Stimulated activated CD4-positive, alpha-beta T cell treated with anti-CD3 and anti-CD28 coated beads, TNF-alpha, amount 100 ng/mL, for 24 hours (primary cell): ENCODE measurements at regions not wholly inside any gene's neighbourhood (a gene's known extent, or its start where the extent isn't known, plus 50 kb on each side); places are given as distances from the start of the nearest gene placed in this dataset.

Experiments used
- DNase-seq, 3 experiments: peaks; one replicate each; pipeline ENCODE4 v3.0.0-alpha.2; 2020; ENCODE audit warnings: low read depth in 3 of 3

GRCh38 chr6:54717849-54718455, 128.6 kb upstream of the FAM83B start:
- peak; percentile 21 to 40 (median 23) for DNase-seq

GRCh38 chr6:54718541-54719023, 128.0 kb upstream of the FAM83B start:
- DNase-seq: no peak

DNA sequence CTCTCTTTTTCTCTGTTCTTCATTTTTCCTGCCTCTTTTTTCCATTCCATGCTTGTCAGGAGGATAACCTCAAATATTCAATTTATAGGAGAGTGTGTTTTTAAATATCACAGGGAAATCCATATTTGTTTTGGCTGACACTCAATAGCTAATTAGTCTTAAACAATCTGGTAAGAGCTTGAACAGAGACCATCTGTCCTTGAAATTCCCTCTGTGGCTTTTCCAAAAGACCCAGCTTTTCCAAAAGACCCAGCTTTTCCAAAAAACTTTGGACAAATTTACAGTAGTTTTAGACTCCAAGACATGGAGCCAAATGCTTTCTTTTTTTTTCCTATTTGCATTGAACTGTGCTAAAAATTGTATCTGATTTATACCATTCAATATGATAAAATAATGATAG, 127.4 kb upstream of the FAM83B start:
- no peak for DNase-seq

DNA sequence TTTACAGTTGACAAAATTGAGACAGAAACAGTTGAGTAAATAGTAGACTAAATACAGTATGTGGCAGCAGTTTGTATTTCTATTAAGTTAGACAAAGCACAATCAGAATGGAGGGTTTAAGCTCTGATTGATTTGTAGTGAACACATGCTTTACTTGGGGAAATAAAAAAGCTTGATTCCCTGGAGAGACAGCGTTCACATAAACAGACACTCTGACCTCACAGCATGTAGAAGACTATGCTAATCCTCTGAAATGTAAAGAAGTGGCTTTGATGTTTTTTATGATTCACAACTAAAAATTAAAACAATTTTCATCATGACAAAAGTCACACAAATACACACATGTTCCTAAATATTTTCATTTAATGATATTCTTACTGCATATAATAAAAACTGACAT, 126.9 kb upstream of the FAM83B start:
- DNase-seq: no peak

DNA sequence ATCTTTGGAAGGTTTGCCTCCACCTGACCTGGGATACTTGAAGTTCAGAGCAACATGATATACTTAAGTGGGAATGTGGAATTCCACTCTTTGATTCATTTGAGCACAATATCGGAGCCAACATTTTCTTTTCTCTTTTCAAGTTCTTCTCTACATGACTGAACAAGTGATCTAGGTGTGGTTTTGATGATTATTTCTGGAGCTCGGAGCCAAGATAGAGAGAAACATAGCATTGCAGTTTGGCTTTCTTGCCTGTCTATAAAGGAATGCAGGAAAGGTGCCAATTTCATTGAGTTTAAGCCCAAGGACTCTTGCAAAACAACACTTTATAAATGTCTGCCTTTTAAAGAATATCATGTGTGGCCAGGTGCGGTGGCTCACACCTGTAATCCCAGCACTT, 124.2 kb upstream of the FAM83B start:
- DNase-seq: no peak

- DNase-seq: no peak
Observed at GRCh38 chr6:54729716-54730115, 116.9 kb upstream of the FAM83B start.

DNA sequence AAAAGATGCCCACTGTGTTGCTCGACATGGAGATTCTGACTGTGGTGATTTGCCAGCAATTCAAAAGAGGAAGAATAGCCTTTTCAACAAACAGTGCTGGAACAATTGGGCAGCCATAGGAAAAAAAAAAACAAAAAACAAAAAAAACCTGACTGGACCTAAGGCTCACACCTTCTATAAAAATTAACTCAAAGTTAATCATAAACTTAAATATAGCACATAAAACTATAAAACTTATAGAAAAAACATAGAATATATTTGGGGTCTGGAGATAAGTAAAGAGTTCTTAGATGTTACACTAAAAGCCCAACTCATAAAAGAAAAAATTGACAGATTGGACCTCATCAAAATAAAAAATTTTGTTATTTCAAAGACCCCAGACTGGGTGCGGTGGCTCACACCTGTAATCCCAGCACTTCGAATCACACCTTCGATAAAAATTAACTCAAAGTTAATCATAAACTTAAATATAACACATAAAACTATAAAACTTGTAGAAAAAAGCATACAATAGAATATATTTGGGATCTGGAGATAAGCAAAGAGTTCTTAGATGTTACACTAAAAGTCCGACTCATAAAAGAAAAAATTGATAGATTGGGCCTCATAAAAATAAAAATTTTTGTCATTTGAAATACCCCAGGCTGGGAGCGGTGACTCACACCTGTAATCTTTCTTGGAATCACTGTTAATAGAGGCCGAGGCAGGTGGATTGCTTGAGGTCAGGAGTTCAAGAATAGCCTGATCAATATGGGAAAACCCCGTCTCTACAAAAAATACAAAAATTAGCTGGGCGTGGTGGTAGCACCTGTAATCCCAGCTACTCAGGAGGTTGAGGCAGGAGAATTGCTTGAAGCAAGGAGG, 115.6 kb upstream of the FAM83B start:
- DNase-seq: no peak

DNA sequence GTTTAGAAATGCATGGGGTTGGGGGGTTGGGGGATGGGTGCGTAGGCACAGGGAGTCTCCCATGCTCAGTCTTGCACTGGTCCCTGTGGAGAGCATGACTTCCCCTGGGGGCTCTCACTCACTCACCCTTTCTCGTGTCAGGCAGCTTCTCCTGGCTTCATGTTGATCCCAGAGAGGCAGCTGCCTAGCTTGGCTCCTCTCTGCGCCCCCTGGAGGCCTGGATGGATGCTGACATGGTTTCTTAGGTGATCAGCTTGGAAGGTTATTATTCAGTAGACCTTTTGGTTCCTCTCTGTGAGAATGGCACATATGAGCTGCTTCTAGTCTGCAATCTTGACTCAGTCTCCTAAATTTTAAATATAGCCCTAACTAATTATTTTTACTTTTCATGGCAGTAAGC, 109.3 kb upstream of the FAM83B start:
- DNase-seq: no peak

DNA sequence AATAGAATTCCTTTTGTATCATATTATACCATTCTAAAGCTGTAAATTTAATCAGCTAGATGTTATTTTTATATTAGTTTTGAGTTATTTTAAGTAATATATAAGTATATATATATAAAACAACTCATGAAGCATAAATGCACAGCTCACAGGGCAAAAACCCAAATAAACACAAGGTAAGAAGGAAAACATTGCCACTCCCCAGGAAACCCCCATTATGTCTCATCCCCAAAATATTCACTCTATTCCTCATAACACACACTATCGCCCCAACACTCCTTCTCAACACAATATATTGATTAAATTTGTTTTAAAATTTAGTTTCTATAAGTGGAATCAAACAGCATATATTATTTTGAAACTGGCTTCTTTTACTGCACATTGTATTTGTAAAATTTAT, 98.6 kb upstream of the FAM83B start:
- no peak for DNase-seq

- no peak for DNase-seq
Observed at GRCh38 chr6:54754406-54754805, 92.2 kb upstream of the FAM83B start.

DNA sequence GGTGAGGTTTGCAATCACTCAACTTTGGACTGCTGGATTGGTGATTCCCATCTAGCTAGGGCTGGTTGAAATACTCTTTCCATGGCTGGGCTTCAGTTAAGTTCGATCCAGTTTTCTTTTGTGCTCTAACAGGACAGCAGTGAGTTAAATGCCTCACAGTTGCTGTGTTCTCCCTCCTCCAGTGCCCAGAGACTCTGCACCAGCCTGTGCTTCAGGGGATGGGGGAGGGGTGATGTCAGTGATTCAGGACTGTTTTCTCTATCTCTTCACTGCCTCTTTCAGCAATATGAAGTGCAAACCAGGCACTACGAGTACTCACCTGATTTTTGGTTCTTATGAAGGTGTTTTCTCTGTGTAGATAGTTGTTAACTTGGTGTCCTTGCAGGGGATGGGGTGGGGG, 88.2 kb upstream of the FAM83B start:
- no peak for DNase-seq

DNA sequence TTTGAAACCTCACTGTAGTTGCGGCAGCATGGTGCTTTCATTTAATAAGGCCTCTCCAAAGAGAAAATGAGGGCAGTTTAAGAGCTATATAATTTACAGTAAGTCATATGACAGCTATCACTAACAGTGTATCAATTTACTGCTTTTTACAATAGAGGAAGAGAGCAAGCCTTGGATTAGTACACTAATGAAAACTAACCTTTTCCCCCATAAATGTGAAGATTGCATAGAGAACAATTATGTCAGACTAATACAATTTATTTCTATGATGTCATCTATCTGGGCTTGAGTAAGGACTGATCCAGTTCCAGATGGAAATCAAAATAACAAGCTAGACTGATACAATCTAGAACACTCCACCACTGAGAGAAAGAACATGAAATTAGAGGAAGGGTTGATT, 78.1 kb upstream of the FAM83B start:
- DNase-seq: no peak

GRCh38 chr6:54770328-54770727, 76.2 kb upstream of the FAM83B start:
- no peak for DNase-seq

GRCh38 chr6:54771968-54772367, 74.6 kb upstream of the FAM83B start:
- no peak for DNase-seq

DNA sequence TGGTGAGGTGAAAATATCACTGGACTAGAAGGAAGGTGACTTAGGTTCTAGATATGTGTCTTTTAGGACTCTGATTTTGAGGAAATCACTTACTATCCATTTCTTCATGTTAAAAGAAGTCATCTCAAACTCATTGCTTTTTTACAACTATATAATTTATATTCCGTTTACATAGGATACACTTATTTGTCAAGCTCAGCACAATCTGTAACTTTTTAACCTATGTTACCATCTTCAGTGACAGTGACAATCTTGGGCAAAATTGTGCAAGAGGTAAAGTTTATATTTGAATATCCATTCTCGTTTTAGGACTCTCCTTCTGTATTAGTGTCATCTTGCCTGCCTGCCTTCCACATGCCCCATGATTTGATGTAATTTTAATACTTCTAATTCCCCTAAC, 74.0 kb upstream of the FAM83B start:
- no peak for DNase-seq

GRCh38 chr6:54775576-54775975, 71.0 kb upstream of the FAM83B start:
- no peak for DNase-seq

DNA sequence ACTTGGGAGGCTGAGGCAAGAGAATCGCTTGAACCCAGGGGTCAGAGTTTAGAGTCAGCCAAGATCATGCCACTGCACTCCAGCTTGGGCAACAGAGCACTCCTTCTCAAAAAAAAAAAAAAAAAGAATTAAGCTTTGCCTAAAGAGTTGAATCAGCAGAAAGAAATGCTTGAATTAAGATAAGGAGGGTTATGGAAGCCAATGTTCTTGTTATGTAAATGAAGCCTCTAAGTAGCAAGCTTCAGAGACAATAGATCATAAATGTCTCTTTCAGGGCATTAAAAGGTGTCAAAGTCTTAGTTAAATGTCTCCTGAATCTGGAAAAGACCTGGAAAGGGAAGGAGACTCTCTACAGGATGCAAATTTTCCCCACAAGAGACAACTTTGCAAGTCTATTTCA, 69.7 kb upstream of the FAM83B start:
- no peak for DNase-seq

DNA sequence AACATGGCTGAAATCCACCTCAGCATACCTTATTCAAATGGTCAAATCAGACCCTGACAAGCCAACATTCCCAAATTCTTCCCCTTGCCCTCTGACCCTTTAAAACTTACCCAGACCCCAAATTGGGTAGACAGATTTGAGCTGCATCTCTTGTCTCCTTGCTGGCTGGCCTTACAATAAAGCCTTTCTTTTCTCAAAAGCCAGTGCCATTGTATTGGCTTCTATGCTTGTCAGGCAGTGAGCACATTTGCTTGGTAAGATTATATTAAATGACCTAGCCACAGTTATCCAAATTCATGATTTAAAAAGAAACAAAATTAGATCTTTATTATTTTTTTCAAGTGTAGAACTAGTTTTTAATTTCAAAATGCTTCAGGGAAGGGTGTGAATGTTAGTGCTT, 67.8 kb upstream of the FAM83B start:
- no peak for DNase-seq

DNA sequence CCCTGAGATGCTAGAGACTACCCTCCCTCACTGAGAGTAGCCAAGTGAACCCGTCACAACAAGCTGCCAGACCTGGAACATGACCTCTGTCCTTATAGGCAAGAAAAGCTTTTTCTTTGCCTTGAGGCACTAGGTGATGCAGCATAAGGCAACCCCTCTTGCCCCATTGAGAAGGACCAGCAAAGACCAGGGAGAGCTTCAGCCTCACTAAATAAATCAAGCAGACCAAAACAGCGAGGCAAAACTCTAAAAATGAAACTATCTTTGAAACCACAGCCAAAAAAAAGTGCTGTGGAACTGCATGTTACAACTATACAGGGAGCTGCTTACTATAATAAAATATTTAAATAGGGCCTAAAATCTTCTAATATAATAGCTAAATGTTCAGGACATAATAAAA, 62.6 kb upstream of the FAM83B start:
- no peak for DNase-seq

- DNase-seq: no peak
Observed at GRCh38 chr6:54786154-54786553, 60.4 kb upstream of the FAM83B start.

DNA sequence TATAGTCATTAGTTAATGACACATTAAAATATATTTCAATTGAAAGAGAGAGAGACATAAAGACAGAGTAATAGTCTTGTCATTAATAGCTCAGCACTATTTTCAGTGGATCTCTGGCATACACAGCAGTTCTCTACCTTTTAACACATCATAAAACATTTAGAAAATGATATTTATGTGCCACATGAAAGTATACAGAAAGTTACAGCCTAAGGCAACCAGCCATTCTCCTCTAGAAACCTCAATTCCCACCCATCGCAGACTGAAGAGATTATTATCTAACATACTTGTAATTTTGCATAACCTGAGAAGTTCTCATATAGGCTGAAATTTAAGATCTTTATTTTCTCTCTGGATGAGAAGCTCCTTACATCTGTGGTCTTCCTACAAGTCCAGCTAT, 58.7 kb upstream of the FAM83B start:
- no peak for DNase-seq
